HG03060 (cell line): ENCODE measurements at regions not wholly inside any gene's neighbourhood (a gene's known extent, or its start where the extent isn't known, plus 50 kb on each side); places are given as distances from the start of the nearest gene placed in this dataset.

Experiments used
- ATAC-seq: cut with Tn5 transposase; IDR thresholded peaks from one replicate; pipeline ENCODE4 v1.9.1; 2021; ENCODE audit warnings: low read depth, moderate number of reproducible peaks; ENCODE audit not compliant: unreplicated experiment

DNA sequence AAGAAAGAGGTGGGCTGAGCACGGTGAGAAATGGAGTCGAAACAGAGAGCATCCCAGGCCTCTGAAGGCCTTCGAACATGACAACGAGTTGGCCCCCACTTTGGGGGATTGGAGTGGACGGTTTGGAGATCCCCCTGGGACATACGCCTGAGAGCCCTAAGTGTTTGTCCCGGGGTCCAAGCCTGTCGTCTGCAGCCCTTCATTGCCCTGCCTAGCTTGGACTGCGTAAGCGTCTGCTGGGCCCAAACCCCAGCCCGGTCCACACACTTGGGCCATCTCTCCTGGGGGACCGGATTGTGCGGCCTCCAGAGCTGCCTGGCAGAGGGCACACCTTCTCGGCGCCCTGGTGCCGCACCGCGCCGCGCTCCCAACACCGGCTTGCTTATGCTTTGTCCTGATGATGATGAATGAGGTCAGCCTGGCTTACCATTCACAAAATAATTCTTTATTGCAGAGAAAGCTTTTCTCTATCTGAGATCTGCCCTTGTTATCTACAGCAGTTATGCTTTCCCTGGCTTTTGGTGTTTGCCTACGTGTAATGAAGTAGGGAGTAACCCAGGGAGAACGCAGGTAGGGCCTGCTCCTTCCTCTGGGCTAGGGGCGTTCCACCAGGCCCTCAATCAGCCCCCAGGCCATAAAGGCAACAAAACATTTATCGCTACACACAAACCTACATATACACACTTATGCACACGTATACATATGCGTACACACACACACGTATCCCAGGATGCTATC, 85.9 kb upstream of the PPARA start:
- ATAC-seq = no peak

DNA sequence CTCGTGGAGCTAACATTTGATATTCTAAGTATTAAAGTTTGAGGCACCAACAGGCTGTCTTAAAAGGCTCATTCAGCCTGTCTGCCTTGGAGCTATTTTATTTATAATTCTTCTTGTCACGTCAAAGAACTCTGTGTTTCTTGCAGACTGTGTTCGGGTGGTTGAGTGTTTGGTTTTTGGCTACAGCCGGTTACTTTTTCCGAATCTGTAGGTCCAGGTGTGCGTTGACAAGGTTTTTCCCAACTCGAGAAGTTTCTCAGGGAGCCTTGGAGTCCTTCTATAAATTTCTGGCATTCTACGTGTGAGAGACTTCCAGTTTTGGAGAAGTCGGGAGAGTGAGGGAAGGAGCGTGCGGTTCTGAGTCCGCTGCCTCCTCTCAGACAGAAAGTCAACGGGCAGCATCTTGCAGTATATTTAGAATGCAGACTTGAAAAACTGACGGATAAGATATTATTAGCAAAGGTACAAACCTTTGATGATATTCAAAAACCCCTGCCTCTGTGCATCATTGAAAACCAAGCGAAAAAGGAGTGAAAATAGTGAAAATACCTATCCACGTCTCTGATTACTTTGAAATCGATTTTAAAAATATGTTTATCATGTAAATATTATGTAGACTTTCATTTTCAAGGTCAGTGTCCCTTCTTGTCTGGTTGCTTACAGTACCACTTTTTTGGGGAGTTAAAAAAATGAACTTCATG, 85.2 kb upstream of the PPARA start:
- no peak for ATAC-seq

DNA sequence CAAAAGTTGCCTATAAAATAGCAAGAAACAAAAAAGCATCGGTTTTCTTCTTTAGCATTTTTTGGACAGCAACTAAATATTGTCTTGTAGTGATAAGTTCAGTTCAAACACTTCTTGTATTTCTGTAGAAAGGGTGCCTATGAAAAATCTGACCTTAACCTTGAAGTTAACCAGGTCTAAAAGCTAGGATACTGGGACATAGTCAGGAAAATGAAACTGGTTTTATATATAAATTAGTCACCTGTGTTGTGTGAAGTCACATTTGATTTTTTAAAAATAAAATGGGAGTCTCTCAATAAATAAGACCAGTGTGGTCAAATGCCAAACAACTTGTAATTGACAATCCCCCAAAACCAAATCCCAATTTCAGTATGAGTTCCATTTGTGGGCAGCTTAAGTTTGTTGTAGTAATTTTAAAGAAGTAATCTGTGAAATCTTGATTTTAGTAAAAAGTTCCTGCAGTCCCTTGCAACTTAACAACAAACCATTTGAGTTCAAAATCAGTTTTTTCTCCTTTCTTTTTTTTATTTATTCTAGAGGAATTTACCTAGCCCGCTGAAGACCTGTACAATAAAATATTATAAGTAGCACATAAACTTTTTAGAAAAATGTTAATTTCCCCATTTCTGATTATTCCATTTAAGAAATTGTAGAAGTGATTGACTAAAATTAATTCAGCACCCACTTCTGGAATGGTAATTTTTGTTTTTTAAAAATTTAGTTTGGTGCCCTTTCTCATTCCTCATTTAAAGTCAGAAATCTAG, 84.5 kb upstream of the PPARA start:
- ATAC-seq = no peak

DNA sequence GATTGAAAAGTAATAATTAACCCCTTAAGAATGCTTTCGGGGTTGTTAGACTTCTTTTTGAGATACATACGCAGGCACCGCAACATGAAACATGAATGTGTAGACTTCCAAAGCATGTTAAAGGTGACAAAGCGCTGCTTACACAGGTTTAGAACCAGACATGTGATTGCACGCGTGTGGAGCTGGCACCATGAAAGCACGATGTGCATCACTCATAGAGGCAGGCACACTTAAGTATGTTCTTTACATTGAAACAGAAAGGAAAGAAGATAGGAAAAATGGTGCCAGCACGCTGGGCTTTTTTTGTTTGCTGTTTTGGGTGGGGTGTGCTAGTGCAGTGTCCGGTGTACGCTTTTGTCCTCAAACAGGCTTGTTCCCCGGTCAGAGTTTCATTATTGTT, 83.6 kb upstream of the PPARA start:
- ATAC-seq = no peak

DNA sequence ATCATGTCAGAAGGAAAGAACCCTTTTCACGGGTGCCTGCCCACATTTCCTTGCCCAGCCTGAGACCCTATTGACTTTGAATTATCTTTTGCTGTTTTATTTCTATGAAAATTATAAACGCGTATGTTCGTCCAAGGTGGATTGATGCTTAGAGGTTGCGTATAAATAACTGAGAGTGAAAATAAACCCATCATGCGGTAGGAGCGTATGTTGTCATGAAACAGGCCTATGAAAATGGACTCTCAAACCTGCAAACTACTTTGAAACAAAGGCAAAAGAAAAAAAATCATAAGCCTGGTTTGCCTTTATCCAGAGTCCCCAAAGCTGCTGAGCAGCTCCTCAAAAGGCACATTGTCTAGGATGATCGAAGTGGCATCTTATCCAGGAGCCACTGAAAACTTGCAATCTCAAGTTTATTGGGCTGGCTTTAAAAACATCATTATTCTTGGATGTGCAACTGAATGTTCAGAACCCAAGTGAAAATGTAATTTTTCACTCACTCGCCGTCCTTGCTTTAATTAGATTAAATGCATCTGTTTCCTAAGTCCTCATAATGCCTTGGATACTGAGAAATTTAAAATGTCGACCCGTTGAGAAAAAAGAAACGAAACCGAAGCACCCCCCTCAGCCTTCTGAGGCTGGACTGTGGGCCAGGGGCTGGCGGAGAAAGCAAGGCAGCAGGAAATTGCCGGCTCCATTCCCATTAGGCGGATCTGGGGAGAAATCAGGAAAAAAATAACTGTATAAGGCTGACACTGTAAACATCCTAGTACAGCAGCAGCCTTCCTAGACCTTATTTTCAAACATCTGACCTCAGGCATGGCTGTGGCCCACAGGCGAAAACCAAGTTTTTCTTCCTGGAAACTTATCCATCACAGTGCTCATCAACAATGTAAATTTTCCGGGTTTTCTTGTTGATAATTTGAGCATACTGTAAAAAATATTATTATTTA, 82.9 kb upstream of the PPARA start:
- ATAC-seq = no peak

DNA sequence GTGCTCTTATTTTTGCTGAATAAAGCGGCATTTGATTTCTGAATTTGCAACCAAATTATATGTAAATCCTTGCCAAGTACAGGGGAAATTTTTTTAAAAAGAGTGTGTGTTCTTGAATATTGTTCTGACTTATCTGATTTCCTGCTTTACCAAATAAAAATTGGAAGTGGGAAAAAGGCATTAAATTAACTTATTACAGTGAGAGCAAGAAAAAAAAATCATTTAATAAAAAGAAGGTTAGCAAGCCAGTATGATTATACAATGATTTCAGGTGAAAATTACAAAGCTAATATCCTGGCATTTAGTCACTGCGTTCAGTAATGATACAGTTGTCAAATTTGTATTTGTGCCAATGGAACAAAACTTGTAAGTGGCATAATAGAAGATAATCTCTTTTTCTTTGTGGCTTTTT, 82.1 kb upstream of the PPARA start:
- no peak for ATAC-seq

DNA sequence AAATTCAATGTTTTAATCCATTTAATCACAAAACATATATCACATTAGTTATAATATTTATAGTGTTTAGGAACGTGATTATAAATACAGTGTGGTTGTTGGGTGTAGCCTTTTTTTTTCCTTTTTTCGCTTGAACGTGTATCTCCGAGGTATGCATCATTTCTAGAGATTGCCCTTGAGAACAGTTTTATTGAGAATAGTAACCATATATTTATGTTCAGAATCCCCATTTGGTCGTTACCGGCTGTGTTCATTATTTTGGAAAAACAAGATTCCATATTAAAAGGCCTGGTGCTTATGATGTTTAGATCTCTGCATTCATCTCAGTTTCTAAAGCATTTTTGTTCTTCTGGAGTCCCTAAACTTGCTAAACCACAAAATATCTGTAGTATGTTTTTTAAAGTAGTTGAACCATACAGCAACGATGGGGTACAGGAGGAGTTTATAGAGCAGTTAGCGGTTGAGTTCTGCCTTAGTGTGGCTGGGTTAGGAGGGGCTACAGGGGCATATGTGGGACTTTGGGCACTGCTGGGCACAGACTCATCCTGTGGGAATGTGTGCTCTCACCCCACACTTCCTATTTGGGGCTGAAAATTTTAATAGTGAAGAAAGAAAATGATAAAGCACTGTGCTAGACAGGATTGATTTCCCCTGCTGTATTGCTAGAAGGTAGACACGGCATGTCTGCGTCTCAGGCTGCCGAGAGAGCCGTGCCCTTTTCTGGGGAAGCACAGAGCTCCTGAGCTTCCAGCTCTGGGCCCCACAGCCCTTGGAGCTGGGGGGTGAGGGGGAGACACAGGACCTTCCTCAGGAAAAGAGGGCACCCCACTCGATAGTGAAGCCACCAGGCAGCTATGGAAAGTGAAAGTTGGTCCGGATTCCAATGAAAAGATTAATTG, 81.5 kb upstream of the PPARA start:
- ATAC-seq = no peak

DNA sequence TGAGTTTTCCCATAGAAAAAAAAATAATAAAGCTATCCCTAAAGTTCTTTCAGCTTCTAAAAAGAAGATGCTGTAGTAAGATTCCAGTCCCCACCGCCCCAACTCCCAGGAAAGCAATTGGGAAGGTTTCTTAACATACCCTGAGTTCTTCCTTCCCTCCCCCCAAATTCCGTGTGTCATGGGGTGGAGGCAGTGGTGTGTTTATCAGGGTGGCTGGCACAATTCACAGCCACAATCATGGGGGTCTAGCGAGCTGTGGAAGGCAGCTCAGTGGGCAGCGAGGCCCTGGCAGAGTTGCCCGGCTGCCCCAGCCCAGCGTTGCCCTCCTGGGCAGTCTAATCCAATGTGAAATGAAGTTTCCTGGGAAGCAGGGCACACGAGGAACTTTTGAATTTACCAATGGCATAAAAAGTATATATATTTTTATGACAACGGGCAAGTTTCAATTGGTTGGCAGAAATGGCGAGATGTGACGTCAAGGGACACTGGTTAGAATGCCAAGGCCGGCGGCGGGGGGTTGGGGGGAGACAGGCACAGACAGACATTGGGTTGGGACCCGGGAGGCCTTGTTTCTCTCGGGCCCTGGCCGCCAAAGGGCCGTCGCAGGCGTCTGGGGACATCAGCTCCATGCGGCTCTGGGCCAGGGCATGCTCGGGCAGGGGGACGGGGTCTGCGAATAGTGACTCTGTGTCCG, 80.7 kb upstream of the PPARA start:
- ATAC-seq = no peak

DNA sequence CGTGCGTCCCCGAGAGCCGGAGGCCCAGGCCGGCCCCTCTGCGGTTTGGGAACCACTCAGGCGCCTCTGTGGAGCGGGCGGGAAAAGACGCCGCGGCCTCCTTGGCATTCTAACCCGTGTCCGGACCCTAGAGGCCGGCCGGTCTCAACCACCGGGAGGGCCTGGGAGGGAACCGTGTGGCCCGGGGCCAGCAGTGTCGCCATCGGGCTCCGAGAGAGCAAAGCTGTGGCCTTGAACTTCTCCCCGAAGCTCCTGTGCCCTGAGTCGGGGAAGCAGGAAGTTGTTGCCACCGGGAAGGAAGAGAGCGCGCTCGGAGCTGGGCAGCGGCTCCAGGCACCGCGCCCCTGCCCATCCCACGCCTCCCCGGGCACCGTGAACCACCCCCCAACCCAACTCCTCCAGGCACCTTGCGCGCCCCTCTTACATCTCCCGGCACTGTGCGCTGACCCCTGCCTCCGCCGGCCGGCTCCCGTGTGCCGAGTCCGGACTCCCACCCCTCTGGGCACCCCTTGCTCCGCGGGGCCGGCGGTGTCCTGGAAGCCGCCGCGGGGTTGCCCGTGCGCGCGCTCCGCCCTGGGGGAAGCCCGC, 80.0 kb upstream of the PPARA start:
- no peak for ATAC-seq

DNA sequence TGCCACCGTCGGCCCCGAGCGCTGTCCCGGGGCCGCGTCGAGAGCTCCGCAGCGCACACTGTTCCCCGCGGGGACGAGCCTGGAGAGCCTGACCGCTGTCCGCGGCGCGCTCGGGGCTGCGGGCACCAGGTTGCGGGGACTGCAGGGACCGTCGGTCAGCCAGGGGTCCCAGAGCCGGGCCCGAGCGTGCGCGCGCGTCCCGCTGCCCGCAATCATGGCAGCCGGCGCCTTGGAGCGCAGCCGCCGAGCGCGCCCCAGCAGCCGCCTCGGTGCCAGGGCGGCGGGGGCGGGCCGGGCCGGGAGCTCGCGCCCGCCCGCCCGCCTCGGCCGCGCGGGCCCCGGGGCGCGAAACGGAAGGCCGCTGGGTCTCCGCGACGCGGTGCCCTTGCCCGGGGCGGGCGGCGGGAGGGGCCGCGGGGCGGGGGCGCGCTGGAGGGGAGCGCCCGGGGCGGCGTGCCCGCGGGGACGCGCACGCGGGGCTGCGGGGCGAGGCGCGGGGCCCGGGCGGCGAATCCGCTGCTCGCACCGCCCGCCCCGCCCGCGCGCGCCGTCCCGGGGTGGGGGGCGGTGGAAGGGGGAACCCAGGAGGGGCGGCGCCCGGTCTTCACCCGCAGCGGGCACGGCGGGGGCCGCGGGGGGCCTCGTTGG, 79.4 kb upstream of the PPARA start:
- no peak for ATAC-seq

DNA sequence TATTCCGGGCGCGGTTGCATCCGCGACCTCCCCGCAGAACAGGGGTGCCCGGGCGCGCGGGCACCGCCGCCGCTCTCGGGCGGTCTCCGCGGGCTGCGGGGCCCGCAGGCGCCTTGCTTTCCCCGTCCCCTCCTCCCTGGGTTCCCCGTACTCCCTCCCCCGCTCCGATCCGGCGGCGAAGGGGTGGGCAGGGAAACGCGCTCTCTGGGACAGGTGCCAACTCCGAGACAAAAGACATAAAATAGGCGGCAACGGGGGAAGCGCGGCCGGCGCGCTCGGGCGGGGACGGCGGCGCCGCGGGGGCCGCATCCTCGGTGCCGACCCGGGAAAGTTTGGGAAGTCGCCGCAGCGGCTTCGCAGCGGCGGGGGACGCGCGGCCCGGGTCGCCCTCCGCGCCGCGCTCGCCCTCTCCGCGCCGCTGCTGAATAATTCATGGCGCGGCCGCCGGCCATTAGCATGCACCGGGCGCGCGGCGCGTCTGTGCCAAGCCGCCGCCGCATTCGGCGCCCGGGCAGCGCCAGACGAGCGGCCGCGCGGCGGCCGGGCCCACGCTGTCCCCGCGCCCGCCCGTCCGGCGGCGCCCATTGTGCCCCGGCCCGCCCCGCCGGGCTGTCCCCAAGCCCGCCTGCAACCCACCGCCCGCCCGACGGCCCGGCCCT, 78.7 kb upstream of the PPARA start:
- no peak for ATAC-seq

DNA sequence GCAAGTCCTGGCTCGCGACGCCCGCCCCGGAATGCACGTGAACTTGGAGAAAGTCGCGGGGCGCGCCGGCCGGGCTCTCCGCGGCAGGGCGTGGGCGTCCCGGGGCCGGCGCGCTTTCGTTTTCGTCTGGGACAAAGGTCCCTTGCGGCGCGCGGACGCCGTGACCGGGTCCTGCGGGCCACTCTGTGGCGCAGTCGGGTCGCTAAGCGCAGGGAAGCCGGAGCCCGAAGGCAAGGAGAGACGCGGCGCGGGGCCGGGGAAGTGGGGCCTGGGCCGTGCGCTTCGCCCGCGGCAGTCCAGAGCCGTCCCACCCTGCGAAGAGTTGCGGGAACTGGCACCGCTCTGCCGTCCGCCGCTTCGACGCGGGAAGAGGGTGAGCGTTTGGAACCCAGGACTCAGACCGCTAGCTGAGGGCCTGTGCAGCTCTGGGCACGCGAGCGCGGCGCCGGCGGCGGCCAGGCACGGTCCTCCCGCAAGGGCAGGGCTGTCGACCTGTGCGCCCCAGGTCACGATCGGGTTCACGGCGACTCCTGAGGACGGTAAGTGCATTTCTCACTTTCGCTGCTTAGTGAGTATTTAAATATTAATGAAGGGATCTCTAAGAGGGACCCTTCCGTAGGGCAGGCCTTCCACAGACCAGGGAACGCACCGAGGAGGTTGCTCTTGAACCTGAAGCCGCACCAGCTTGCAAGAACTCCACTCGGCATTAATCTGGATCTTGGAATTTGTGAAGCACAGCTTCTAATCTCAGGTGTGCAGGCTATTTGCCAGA, 78.0 kb upstream of the PPARA start:
- ATAC-seq = no peak

DNA sequence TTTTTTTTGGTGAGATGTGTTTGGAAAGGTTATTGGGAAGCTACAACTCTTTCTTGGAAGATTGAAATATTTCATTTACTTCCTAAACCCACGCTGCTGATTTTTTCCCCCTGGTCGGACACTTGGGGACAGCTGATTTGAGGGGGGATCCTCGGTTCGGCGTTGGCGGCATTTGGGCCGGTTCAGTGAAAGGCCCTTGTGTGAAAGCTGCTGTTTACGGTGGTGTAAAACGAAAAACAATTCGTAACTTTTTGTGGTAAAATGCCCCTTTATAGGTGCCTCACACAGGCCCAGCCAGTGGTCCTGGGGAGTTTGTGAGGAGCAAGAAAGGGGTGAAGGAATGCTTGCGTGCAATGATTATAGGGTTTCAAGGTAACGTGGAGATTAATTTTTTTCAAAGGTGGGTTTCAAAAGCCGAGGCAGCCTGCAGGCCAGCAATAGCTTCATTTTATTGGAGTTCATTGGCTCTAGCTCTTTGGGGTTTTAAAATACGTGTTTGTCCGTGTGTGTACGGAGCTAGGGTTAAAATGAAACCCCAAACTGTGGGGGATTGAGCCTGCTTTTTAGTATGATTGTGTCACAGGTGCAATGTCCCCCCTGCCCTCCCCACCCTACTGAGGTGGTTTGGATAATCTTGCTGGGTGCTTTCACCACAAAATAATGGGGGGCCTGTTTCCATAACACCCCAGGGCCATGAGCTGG, 77.2 kb upstream of the PPARA start:
- no peak for ATAC-seq

DNA sequence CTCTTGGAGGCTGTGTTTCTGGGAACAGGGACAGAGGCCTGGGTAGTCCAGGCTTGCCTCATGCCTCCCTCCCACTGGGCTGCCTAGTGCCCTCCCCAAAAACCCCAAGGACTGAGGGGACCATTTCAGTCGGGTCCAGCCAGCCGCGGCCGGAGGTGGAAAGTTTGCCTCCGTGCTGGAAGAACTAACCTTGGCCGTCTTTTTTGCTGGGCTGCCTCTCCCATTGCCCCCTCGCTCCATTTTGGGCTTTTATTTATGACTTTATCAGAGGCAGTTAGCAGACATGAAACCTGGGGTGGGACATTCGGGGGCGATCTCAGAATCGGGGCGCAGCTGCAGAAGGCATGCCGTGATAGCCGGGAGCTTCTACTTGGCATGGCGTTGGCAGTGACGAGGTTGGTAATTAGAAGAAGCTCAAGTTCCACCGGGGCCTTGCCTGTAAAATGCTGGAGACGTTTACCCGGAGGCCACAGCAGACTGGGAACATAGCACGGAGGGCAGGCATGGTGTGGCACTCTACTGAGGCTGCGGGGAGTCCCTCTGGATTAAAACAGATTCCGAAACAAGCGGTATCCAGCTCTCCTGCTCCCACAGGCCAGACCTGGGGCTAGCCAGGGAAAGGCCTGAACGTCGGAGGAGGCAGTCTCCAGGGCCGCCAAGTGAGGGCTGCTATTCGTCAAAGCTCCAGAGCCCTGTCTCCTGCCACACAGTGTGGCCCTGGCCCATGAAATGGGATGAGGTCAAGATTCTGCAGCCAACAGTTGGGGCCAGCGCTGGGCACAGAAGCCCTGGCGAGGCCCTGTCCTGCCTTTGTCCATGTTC, 76.4 kb upstream of the PPARA start:
- no peak for ATAC-seq

DNA sequence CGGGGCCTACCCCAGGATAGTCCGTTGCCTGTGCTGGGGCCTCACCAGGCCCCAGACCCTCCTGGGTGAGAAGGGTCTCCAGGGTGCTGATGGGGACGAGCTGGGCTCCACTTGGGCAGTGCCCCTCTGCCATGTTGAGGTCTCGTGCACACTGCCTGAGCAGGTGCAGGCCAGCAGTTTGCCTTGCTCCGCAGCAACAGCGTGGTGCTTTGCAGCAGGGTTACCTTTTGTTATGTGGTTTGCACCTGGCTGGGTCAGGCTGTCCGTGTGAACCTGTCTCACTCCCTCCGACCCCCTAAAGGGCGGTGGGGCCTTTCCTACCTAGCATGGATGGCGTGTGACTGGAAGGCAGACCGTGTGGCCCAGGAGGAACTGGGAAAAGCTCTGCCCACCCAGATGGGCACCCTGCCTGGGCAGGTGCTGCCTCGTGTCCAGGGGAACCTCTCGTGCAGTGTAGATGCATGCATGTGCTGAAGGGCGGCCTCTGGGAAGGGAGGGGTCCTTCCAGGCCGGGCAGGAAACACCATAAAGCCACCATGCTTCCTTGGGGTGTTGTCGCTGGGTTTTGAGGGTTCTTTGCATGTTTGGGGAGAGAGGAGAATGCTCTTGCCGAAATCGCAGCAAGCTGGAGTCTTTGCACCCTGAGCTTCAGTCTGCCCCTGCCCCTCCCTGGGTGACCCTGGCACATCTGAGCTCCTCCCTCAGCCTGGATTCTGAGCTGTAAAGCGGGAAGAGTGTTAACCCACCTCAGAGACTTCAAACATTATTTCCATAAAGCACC, 75.4 kb upstream of the PPARA start:
- ATAC-seq = no peak
